NCI-H1048 (cell line): ENCODE measurements at regions not wholly inside any gene's neighbourhood (a gene's known extent, or its start where the extent isn't known, plus 50 kb on each side); places are given as distances from the start of the nearest gene placed in this dataset.
"Not testable (repeated sequence)": the region's sequence is repeated elsewhere in the genome, so short reads cannot be mapped to it uniquely, and the experiment has no call there.

Experiments
- DNase-seq: peaks from one replicate; lab custom pipeline; 2025; lab: John Stamatoyannopoulos, UW

- DNase-seq, result no peak
These were observed 132.9 kb upstream of the LRIG1 start for GRCh38 chr3:66633402-66634381.

- no peak for DNase-seq
These were observed 137.9 kb upstream of the LRIG1 start for GRCh38 chr3:66638717-66639116.

- no peak for DNase-seq
These were observed 139.1 kb upstream of the LRIG1 start for GRCh38 chr3:66639809-66640356.

- DNase-seq, result no peak
These were observed 141.2 kb upstream of the LRIG1 start for GRCh38 chr3:66642019-66642418.

GRCh38 chr3:66642484-66642883, 141.7 kb upstream of the LRIG1 start:
- no peak for DNase-seq

- no peak for DNase-seq
These were observed 143.7 kb upstream of the LRIG1 start for GRCh38 chr3:66644549-66644948.

GRCh38 chr3:66648975-66649374, 148.2 kb upstream of the LRIG1 start:
- DNase-seq, result no peak

- DNase-seq, result not testable (repeated sequence)
These were observed 150.7 kb upstream of the LRIG1 start for GRCh38 chr3:66651520-66651919.

GRCh38 chr3:66652100-66652499, 151.3 kb upstream of the LRIG1 start:
- not testable (repeated sequence) for DNase-seq

- no peak for DNase-seq
These were observed 154.2 kb upstream of the LRIG1 start for GRCh38 chr3:66655044-66655443.

- no peak for DNase-seq
These were observed 154.8 kb upstream of the LRIG1 start for GRCh38 chr3:66655671-66656070.

- DNase-seq, result no peak
These were observed 155.8 kb upstream of the LRIG1 start for GRCh38 chr3:66656609-66657008.

GRCh38 chr3:66659056-66659455, 158.2 kb upstream of the LRIG1 start:
- DNase-seq, result no peak

- no peak for DNase-seq
These were observed 160.8 kb upstream of the LRIG1 start for GRCh38 chr3:66661628-66662027.

- no peak for DNase-seq
These were observed 162.1 kb upstream of the LRIG1 start for GRCh38 chr3:66662894-66663293.

- no peak for DNase-seq
These were observed 164.3 kb upstream of the LRIG1 start for GRCh38 chr3:66665021-66665695.

GRCh38 chr3:66666362-66666761, 165.5 kb upstream of the LRIG1 start:
- no peak for DNase-seq

- DNase-seq, result no peak
These were observed 166.4 kb upstream of the LRIG1 start for GRCh38 chr3:66667263-66667662.

GRCh38 chr3:66671291-66671690, 170.5 kb upstream of the LRIG1 start:
- no peak for DNase-seq

GRCh38 chr3:66672830-66673229, 172.0 kb upstream of the LRIG1 start:
- no peak for DNase-seq

- no peak for DNase-seq
These were observed 172.5 kb upstream of the LRIG1 start for GRCh38 chr3:66673293-66673692.

- DNase-seq, result no peak
These were observed 174.5 kb upstream of the LRIG1 start for GRCh38 chr3:66675366-66675765.
